ENCODE measurements at regions not wholly inside any gene's neighbourhood (a gene's known extent, or its start where the extent isn't known, plus 50 kb on each side); places are given as distances from the start of the nearest gene placed in this dataset.

GRCh38 chr20:22008456-22008855 lies 303.0 kb downstream of the PAX1 start:
- TF ChIP-seq POLR2A (IDR thresholded peaks at IDR 0.05) = no peak
- TF ChIP-seq POLR2AphosphoS5 (IDR thresholded peaks at IDR 0.05; ENCODE audit: insufficient read depth in 1 of 2, low read depth in 1 of 2) = no peak
- TF ChIP-seq, protein P1, sequence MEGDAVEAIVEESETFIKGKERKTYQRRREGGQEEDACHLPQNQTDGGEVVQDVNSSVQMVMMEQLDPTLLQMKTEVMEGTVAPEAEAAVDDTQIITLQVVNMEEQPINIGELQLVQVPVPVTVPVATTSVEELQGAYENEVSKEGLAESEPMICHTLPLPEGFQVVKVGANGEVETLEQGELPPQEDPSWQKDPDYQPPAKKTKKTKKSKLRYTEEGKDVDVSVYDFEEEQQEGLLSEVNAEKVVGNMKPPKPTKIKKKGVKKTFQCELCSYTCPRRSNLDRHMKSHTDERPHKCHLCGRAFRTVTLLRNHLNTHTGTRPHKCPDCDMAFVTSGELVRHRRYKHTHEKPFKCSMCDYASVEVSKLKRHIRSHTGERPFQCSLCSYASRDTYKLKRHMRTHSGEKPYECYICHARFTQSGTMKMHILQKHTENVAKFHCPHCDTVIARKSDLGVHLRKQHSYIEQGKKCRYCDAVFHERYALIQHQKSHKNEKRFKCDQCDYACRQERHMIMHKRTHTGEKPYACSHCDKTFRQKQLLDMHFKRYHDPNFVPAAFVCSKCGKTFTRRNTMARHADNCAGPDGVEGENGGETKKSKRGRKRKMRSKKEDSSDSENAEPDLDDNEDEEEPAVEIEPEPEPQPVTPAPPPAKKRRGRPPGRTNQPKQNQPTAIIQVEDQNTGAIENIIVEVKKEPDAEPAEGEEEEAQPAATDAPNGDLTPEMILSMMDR (IDR thresholded peaks at IDR 0.05) = no peak

Data from vagina (tissue), 2 donors.